ENCODE measurements at regions not wholly inside any gene's neighbourhood (a gene's known extent, or its start where the extent isn't known, plus 50 kb on each side); places are given as distances from the start of the nearest gene placed in this dataset.

DNA sequence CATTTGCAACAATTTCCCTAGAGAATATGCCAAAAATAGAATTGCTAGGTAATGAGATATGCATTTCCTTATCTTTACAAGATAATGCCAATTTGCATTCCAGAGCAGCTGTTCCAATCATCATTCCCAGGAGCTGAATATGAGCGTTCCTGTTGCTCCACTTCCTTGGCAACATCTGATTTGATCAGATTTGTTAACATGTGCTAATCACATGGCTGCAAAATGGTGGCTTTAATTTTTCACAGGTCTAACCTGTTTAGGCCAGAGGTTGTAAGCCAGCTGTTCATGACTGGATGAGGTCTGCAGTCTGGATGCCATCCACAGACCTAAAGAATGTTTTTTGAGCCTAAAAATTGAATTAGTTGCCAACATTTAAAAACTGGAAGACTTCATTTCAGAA lies 220.7 kb upstream of the IL12B start:
- DNase-seq, result no peak
- TF ChIP-seq, protein P1, sequence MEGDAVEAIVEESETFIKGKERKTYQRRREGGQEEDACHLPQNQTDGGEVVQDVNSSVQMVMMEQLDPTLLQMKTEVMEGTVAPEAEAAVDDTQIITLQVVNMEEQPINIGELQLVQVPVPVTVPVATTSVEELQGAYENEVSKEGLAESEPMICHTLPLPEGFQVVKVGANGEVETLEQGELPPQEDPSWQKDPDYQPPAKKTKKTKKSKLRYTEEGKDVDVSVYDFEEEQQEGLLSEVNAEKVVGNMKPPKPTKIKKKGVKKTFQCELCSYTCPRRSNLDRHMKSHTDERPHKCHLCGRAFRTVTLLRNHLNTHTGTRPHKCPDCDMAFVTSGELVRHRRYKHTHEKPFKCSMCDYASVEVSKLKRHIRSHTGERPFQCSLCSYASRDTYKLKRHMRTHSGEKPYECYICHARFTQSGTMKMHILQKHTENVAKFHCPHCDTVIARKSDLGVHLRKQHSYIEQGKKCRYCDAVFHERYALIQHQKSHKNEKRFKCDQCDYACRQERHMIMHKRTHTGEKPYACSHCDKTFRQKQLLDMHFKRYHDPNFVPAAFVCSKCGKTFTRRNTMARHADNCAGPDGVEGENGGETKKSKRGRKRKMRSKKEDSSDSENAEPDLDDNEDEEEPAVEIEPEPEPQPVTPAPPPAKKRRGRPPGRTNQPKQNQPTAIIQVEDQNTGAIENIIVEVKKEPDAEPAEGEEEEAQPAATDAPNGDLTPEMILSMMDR (IDR thresholded peaks at IDR 0.05; ENCODE audit: control extremely low read depth, extremely low read depth), result no peak

DNA sequence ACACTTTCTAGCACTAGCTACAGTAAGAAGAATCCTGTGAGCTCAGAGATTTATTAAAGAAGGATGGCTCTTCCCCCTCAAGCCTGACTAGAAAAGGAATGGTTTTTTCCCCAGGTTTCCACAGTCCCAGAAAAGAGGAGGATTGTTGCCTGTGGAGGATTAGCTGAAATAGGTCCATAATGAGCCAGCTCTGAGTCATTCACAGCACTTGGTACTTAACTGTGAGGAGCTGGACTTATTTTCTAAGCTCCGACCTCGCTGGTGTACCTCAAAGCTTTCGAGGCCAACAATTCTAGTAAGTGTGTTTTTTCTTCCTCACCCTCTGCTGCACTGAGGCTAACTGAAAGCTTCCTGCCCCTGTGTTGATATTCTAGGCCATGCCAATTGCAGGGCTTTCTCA lies 222.5 kb upstream of the IL12B start:
- H3K9ac ChIP-seq (ENCODE audit: insufficient read depth in 1 of 2, low read length in 2 of 2), result no peak overlapping the region
- TF ChIP-seq, protein P1 (IDR thresholded peaks at IDR 0.05; ENCODE audit: control extremely low read depth, extremely low read depth), result no peak
- no peaks in the 10 kb centered on the region for H3K36me3 ChIP-seq (ENCODE audit: control insufficient read depth in 4 of 4, insufficient read depth in 4 of 4, low read length in 4 of 4)
- ATAC-seq (ENCODE audit: insufficient read depth, low FRiP score) (no peak), DNase-seq (no peak)
- WGBS, 2 donors, result 89 to 93% methylated on average over 3 of the region's 3 CpGs
- no peak overlapping the region for H3K27ac ChIP-seq (ENCODE audit: low read depth in 1 of 2, low read length in 1 of 2)
- H3K4me3 ChIP-seq, result no peak overlapping the region
- peaks cover 0 to 4% (median 0%) of the 10 kb centered on the region in 5 donors for H3K4me1 ChIP-seq (ENCODE audit: control insufficient read depth in 5 of 5, insufficient read depth in 5 of 5, low read length in 5 of 5)
- peaks cover 0 to 4% (median 0%) of the 10 kb centered on the region in 4 donors for H3K9me3 ChIP-seq (ENCODE audit: control insufficient read depth in 4 of 4, insufficient read depth in 3 of 4, low read length in 3 of 4)
- no peaks in the 10 kb centered on the region for H3K27me3 ChIP-seq (ENCODE audit: control insufficient read depth in 3 of 3, insufficient read depth in 3 of 3, low read length in 2 of 3)

More for the DNA sequence above, 220.7 kb upstream of the IL12B start:
- Histone ChIP-seq H3K27me3 (ENCODE audit: control insufficient read depth in 3 of 3, insufficient read depth in 3 of 3, low read length in 2 of 3) (no peaks in the 10 kb centered on the region), H3K9me3 (ENCODE audit: control insufficient read depth in 4 of 4, insufficient read depth in 3 of 4, low read length in 3 of 4) (peaks cover 0 to 4% (median under 1%) of the 10 kb centered on the region in 4 donors), H3K4me3 (no peak overlapping the region), H3K9ac (ENCODE audit: insufficient read depth in 1 of 2, low read length in 2 of 2) (no peak overlapping the region), H3K4me1 (ENCODE audit: control insufficient read depth in 5 of 5, insufficient read depth in 5 of 5, low read length in 5 of 5) (no peaks in the 10 kb centered on the region), H3K36me3 (ENCODE audit: control insufficient read depth in 4 of 4, insufficient read depth in 4 of 4, low read length in 4 of 4) (no peaks in the 10 kb centered on the region), H3K27ac (ENCODE audit: low read depth in 1 of 2, low read length in 1 of 2) (no peak overlapping the region)
- WGBS, 2 donors, result 84 to 89% methylated on average over 1 of the region's 1 CpG
- ATAC-seq (ENCODE audit: insufficient read depth, low FRiP score), result no peak

DNA sequence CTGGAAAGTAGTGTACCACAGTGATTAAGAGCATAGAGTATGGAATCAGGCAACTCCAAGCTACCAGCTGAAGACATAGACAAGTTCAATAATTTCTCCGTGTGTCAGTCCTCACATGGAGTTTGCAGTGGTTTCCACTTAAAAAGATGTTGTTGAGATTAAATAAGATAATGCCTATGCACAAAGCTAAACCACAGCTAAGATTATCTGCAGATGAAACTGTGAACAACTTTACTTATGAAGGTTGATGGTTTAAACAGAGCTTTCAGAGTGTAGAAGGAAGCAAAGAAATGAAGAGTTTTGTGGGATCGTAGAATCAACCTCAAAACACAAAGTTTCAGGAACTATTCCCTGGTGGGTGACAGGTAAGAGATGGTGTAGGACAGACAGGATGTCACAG lies 223.5 kb upstream of the IL12B start:
- no peaks in the 10 kb centered on the region for H3K27me3 ChIP-seq (ENCODE audit: control insufficient read depth in 3 of 3, insufficient read depth in 3 of 3, low read length in 2 of 3)
- H3K27ac ChIP-seq (ENCODE audit: low read depth in 1 of 2, low read length in 1 of 2), result no peak overlapping the region
- no peak overlapping the region for H3K4me3 ChIP-seq
- H3K4me1 ChIP-seq (ENCODE audit: control insufficient read depth in 5 of 5, insufficient read depth in 5 of 5, low read length in 5 of 5), result peaks cover 0 to 6% (median 0%) of the 10 kb centered on the region in 5 donors
- no peak overlapping the region for H3K9ac ChIP-seq (ENCODE audit: insufficient read depth in 1 of 2, low read length in 2 of 2)
- WGBS, 2 donors, result 92 to 93% methylated on average over 2 of the region's 2 CpGs
- no peak for ATAC-seq (ENCODE audit: insufficient read depth, low FRiP score)
- no peak for DNase-seq
- H3K9me3 ChIP-seq (ENCODE audit: control insufficient read depth in 4 of 4, insufficient read depth in 3 of 4, low read length in 3 of 4), result peaks cover 0 to 4% (median 0%) of the 10 kb centered on the region in 4 donors
- TF ChIP-seq, protein P1 (IDR thresholded peaks at IDR 0.05; ENCODE audit: control extremely low read depth, extremely low read depth), result no peak
- H3K36me3 ChIP-seq (ENCODE audit: control insufficient read depth in 4 of 4, insufficient read depth in 4 of 4, low read length in 4 of 4), result no peaks in the 10 kb centered on the region

DNA sequence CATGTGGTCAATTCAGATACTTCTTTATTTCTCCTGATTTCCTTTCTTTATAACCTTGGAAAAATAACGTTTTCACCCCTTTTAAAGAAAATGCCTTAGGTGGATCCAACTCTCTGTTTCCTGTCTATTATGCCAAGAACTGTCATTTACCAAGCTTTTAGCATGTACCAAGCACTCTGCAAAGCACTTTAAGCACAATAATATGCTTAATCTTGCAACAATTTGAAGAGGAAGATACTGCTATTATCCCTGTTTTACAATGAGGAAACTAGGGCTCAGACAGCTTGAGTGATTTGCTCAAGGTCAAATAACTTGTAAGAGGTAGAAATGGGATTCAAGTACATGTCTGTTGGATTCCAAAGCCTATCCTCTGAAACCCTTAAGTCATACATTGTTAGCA lies 224.8 kb upstream of the IL12B start:
- no peak for DNase-seq
- Histone ChIP-seq H3K4me3 (no peak overlapping the region), H3K9ac (ENCODE audit: insufficient read depth in 1 of 2, low read length in 2 of 2) (no peak overlapping the region), H3K27me3 (ENCODE audit: control insufficient read depth in 3 of 3, insufficient read depth in 3 of 3, low read length in 2 of 3) (no peaks in the 10 kb centered on the region), H3K36me3 (ENCODE audit: control insufficient read depth in 4 of 4, insufficient read depth in 4 of 4, low read length in 4 of 4) (no peaks in the 10 kb centered on the region), H3K4me1 (ENCODE audit: control insufficient read depth in 5 of 5, insufficient read depth in 5 of 5, low read length in 5 of 5) (peaks cover 0 to 6% (median 0%) of the 10 kb centered on the region in 5 donors), H3K27ac (ENCODE audit: low read depth in 1 of 2, low read length in 1 of 2) (no peak overlapping the region), H3K9me3 (ENCODE audit: control insufficient read depth in 4 of 4, insufficient read depth in 3 of 4, low read length in 3 of 4) (peaks cover 0 to 4% (median 0%) of the 10 kb centered on the region in 4 donors)
- ATAC-seq (ENCODE audit: insufficient read depth, low FRiP score), result no peak
- TF ChIP-seq, protein P1 (IDR thresholded peaks at IDR 0.05; ENCODE audit: control extremely low read depth, extremely low read depth), result no peak
- 33 to 62% methylated on average over 1 of the region's 1 CpG for WGBS, 2 donors
